Liver (tissue), 8 donors: ENCODE measurements at regions not wholly inside any gene's neighbourhood (a gene's known extent, or its start where the extent isn't known, plus 50 kb on each side); places are given as distances from the start of the nearest gene placed in this dataset.

Experiments
- DNase-seq: peaks from one replicate; pipeline ENCODE4 v3.0.0-alpha.2; 2017; ENCODE audit warnings: low spot score
- H3K27ac ChIP-seq, 2 donors: one replicate each; pipeline ENCODE4 v1.7.0; 2013; ENCODE audit warnings: inconsistent platforms in 2 of 2, low read length in 2 of 2, control low read depth in 1 of 2, low read depth in 1 of 2, mild to moderate bottlenecking in 1 of 2
- H3K27me3 ChIP-seq, 4 donors: one replicate each; pipeline versions ENCODE4 v1.6.1 to v1.7.0; 2013; ENCODE audit warnings: low read length in 3 of 4, inconsistent platforms in 1 of 4, mild to moderate bottlenecking in 1 of 4, moderate library complexity in 1 of 4; ENCODE audit not compliant: control insufficient read depth in 4 of 4, insufficient read depth in 4 of 4
- H3K36me3 ChIP-seq, 4 donors: one replicate each; pipeline versions ENCODE4 v1.6.1 to v1.7.0; 2013; ENCODE audit warnings: low read length in 3 of 4, mild to moderate bottlenecking in 3 of 4, low read depth in 1 of 4, moderate library complexity in 1 of 4; ENCODE audit not compliant: control insufficient read depth in 4 of 4, insufficient read depth in 3 of 4
- H3K4me1 ChIP-seq, 4 donors: one replicate each; pipeline versions ENCODE4 v1.6.1 to v1.7.0; 2013; ENCODE audit warnings: low read length in 3 of 4, mild to moderate bottlenecking in 3 of 4, moderate library complexity in 1 of 4; ENCODE audit not compliant: control insufficient read depth in 4 of 4, insufficient read depth in 4 of 4
- H3K4me3 ChIP-seq, 3 donors: one replicate each; pipeline versions ENCODE4 v1.6.1 to v1.7.0; 2013; ENCODE audit warnings: low read length in 3 of 3, control low read depth in 1 of 3, low read depth in 1 of 3, mild to moderate bottlenecking in 1 of 3
- H3K9ac ChIP-seq, 2 donors: one replicate each; pipeline ENCODE4 v1.7.0; 2013; ENCODE audit warnings: low read length in 2 of 2, mild to moderate bottlenecking in 2 of 2, moderate library complexity in 2 of 2, control low read depth in 1 of 2, low read depth in 1 of 2
- H3K9me3 ChIP-seq, 4 donors: one replicate each; pipeline versions ENCODE4 v1.6.1 to v1.7.0; 2013; ENCODE audit warnings: low read length in 3 of 4; ENCODE audit not compliant: control insufficient read depth in 4 of 4
- ATF3 ChIP-seq: IDR thresholded peaks from 2 replicates; pipeline ENCODE4 v1.6.1; 2016; ENCODE audit warnings: antibody characterized with exemption
- EGR1 ChIP-seq, 2 donors: IDR thresholded peaks; 2 replicates each; pipeline ENCODE4 v1.6.1; 2016 to 2018; ENCODE audit warnings: antibody characterized with exemption in 2 of 2, low read depth in 2 of 2
- FOXA1 ChIP-seq: IDR thresholded peaks from 2 replicates; pipeline ENCODE4 v1.6.1; 2016; ENCODE audit warnings: antibody characterized with exemption
- FOXA2 ChIP-seq: IDR thresholded peaks from 2 replicates; pipeline ENCODE4 v1.6.1; 2016; ENCODE audit warnings: antibody characterized with exemption
- GABPA ChIP-seq, 2 donors: IDR thresholded peaks in 1 of 2; conservative IDR thresholded peaks in 1 of 2; 2 replicates each; pipeline ENCODE4 v1.6.1; 2016; ENCODE audit warnings: antibody characterized with exemption in 2 of 2, mild to moderate bottlenecking in 1 of 2, moderate library complexity in 1 of 2
- HNF4A ChIP-seq, 2 donors: conservative IDR thresholded peaks; 2 replicates each; pipeline ENCODE4 v1.6.1; 2016; ENCODE audit warnings: antibody characterized with exemption in 2 of 2, mild to moderate bottlenecking in 2 of 2
- HNF4G ChIP-seq: IDR thresholded peaks from 2 replicates; pipeline ENCODE4 v1.6.1; 2016; ENCODE audit warnings: antibody characterized with exemption
- JUND ChIP-seq, 2 donors: IDR thresholded peaks; 2 replicates each; pipeline ENCODE4 v1.6.1; 2016; ENCODE audit warnings: antibody characterized with exemption in 2 of 2
- MAX ChIP-seq: IDR thresholded peaks from 2 replicates; pipeline ENCODE4 v1.6.1; 2016; ENCODE audit warnings: antibody characterized with exemption
- NR2F2 ChIP-seq: IDR thresholded peaks from 2 replicates; pipeline ENCODE4 v1.6.1; 2016; ENCODE audit warnings: antibody characterized with exemption
- RAD21 ChIP-seq, 2 donors: IDR thresholded peaks; 2 replicates each; pipeline ENCODE4 v1.6.1; 2016; ENCODE audit warnings: antibody characterized with exemption in 2 of 2, mild to moderate bottlenecking in 2 of 2
- RXRA ChIP-seq, 2 donors: IDR thresholded peaks; 2 replicates each; pipeline ENCODE4 v1.6.1; 2017 to 2018; ENCODE audit warnings: antibody characterized with exemption in 2 of 2, mild to moderate bottlenecking in 1 of 2
- SP1 ChIP-seq: IDR thresholded peaks from 2 replicates; pipeline ENCODE4 v1.6.1; 2018; ENCODE audit warnings: antibody characterized with exemption, mild to moderate bottlenecking
- TAF1 ChIP-seq: conservative IDR thresholded peaks from 2 replicates; pipeline ENCODE4 v1.6.1; 2016; ENCODE audit warnings: antibody characterized with exemption, mild to moderate bottlenecking
- YY1 ChIP-seq: IDR thresholded peaks from 2 replicates; pipeline ENCODE4 v1.6.1; 2016; ENCODE audit warnings: antibody characterized with exemption, mild to moderate bottlenecking
- ZBTB33 ChIP-seq: IDR thresholded peaks from 2 replicates; pipeline ENCODE4 v1.6.1; 2016; ENCODE audit warnings: antibody characterized with exemption
- WGBS: extraction: QIAGEN DNeasy Blood & Tissue Kit; methylation state at CpG from one replicate; pipeline ENCODE4 v1.1.7; 2013; 5-methylcytosine and 5-hydroxymethylcytosine counted together
- TF ChIP-seq, protein P1 (sequence below): IDR thresholded peaks from 2 replicates; pipeline ENCODE4 v1.6.1; 2016; ENCODE audit warnings: antibody characterized with exemption, mild to moderate bottlenecking
- TF ChIP-seq, protein P2 (sequence below): fragments of 150-350 bp; IDR thresholded peaks from 2 replicates; pipeline ENCODE4 v1.5.1; 2017; ENCODE audit warnings: improper control_type of control experiment, low read depth, low read length; ENCODE audit not compliant: missing input control
- donor health status: healthy.
- donor health status: healthy.
- donor health status: healthy.
- donor health status: healthy.
- donor health status: healthy.

GRCh38 chr18:56382541-56382940 is 255.9 kb downstream of the TXNL1 start:
- H3K4me1 ChIP-seq: peaks cover 0 to 1% (median 0%) of the 10 kb centered on the region in 4 donors
- TF ChIP-seq HNF4A (conservative IDR thresholded peaks at IDR 0.05): no peak
- no peak for TF ChIP-seq MAX
- no peak for TF ChIP-seq SP1
- no peak for TF ChIP-seq NR2F2
- TF ChIP-seq, protein P1, sequence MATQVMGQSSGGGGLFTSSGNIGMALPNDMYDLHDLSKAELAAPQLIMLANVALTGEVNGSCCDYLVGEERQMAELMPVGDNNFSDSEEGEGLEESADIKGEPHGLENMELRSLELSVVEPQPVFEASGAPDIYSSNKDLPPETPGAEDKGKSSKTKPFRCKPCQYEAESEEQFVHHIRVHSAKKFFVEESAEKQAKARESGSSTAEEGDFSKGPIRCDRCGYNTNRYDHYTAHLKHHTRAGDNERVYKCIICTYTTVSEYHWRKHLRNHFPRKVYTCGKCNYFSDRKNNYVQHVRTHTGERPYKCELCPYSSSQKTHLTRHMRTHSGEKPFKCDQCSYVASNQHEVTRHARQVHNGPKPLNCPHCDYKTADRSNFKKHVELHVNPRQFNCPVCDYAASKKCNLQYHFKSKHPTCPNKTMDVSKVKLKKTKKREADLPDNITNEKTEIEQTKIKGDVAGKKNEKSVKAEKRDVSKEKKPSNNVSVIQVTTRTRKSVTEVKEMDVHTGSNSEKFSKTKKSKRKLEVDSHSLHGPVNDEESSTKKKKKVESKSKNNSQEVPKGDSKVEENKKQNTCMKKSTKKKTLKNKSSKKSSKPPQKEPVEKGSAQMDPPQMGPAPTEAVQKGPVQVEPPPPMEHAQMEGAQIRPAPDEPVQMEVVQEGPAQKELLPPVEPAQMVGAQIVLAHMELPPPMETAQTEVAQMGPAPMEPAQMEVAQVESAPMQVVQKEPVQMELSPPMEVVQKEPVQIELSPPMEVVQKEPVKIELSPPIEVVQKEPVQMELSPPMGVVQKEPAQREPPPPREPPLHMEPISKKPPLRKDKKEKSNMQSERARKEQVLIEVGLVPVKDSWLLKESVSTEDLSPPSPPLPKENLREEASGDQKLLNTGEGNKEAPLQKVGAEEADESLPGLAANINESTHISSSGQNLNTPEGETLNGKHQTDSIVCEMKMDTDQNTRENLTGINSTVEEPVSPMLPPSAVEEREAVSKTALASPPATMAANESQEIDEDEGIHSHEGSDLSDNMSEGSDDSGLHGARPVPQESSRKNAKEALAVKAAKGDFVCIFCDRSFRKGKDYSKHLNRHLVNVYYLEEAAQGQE: no peak
- no peak for TF ChIP-seq EGR1 (IDR thresholded peaks at IDR 0.05; ENCODE audit: low read depth in 2 of 2)
- no peak for TF ChIP-seq HNF4G
- no peak for TF ChIP-seq ATF3
- TF ChIP-seq RAD21 (IDR thresholded peaks at IDR 0.05): no peak
- TF ChIP-seq FOXA2: no peak
- no peak for TF ChIP-seq GABPA (IDR thresholded peaks at IDR 0.05 in 1 of 2, conservative IDR thresholded peaks at IDR 0.05 in 1 of 2)
- TF ChIP-seq, protein P2, sequence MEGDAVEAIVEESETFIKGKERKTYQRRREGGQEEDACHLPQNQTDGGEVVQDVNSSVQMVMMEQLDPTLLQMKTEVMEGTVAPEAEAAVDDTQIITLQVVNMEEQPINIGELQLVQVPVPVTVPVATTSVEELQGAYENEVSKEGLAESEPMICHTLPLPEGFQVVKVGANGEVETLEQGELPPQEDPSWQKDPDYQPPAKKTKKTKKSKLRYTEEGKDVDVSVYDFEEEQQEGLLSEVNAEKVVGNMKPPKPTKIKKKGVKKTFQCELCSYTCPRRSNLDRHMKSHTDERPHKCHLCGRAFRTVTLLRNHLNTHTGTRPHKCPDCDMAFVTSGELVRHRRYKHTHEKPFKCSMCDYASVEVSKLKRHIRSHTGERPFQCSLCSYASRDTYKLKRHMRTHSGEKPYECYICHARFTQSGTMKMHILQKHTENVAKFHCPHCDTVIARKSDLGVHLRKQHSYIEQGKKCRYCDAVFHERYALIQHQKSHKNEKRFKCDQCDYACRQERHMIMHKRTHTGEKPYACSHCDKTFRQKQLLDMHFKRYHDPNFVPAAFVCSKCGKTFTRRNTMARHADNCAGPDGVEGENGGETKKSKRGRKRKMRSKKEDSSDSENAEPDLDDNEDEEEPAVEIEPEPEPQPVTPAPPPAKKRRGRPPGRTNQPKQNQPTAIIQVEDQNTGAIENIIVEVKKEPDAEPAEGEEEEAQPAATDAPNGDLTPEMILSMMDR: no peak
- no peak for TF ChIP-seq TAF1
- TF ChIP-seq ZBTB33: no peak
- TF ChIP-seq YY1: no peak
- no peak for TF ChIP-seq JUND (IDR thresholded peaks at IDR 0.05)
- TF ChIP-seq FOXA1: no peak
- TF ChIP-seq RXRA (IDR thresholded peaks at IDR 0.05): no peak
- DNase-seq: no peak
- no peaks in the 10 kb centered on the region for H3K36me3 ChIP-seq
- no peak overlapping the region for H3K4me3 ChIP-seq
- H3K9me3 ChIP-seq: no peaks in the 10 kb centered on the region
- no peak overlapping the region for H3K27ac ChIP-seq
- WGBS: 72% methylated on average over 4 of the region's 4 CpGs
- no peak overlapping the region for H3K9ac ChIP-seq
- no peaks in the 10 kb centered on the region for H3K27me3 ChIP-seq
